ENCODE measurements at regions not wholly inside any gene's neighbourhood (a gene's known extent, or its start where the extent isn't known, plus 50 kb on each side); places are given as distances from the start of the nearest gene placed in this dataset.

DNA sequence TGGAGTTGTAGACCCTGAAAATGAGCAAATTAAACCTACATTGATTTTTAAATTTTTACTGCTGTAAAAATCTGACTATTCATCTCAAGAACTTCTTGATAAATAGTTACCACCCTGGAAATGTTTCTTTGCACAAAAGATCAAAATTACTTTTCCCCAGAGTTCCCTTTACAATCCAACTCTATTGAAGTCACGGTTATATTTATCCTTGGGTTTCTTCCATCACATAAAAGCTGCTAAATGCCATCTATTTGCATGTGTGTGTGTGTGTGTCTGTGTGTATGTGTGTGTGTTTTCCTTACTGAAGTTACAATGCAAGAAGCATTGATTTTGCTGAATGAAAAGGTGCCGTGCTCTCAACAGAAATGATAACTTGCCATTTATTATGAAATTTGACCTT lies 1273.0 kb downstream of the ROBO2 start:
- TF ChIP-seq EZH2 (IDR thresholded peaks at IDR 0.05; ENCODE audit: low read length) = no peak
- TF ChIP-seq, protein P1, sequence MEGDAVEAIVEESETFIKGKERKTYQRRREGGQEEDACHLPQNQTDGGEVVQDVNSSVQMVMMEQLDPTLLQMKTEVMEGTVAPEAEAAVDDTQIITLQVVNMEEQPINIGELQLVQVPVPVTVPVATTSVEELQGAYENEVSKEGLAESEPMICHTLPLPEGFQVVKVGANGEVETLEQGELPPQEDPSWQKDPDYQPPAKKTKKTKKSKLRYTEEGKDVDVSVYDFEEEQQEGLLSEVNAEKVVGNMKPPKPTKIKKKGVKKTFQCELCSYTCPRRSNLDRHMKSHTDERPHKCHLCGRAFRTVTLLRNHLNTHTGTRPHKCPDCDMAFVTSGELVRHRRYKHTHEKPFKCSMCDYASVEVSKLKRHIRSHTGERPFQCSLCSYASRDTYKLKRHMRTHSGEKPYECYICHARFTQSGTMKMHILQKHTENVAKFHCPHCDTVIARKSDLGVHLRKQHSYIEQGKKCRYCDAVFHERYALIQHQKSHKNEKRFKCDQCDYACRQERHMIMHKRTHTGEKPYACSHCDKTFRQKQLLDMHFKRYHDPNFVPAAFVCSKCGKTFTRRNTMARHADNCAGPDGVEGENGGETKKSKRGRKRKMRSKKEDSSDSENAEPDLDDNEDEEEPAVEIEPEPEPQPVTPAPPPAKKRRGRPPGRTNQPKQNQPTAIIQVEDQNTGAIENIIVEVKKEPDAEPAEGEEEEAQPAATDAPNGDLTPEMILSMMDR (optimal IDR thresholded peaks at IDR 0.05 in 1 of 3, IDR thresholded peaks at IDR 0.05 in 1 of 3, conservative IDR thresholded peaks at IDR 0.05 in 1 of 3; ENCODE audit: extremely low read depth in 1 of 3, insufficient read depth in 2 of 3, low read length in 3 of 3) = no peak

Data from keratinocyte (primary cell).